PC-3 (cell line): ENCODE measurements at regions not wholly inside any gene's neighbourhood (a gene's known extent, or its start where the extent isn't known, plus 50 kb on each side); places are given as distances from the start of the nearest gene placed in this dataset.

ENCODE experiments used
- EZH2phosphoT487 ChIP-seq: fragments of 300-600 bp; sonication (generic); IDR thresholded peaks from 2 replicates; pipeline ENCODE4 v1.6.1; 2018; ENCODE audit warnings: mild to moderate bottlenecking, antibody characterized with exemption, low read length, borderline replicate concordance
- TF ChIP-seq, protein P1 (sequence below): fragments of 300-600 bp; sonication (generic); conservative IDR thresholded peaks from 2 replicates; pipeline ENCODE4 v1.5.1; 2017; ENCODE audit warnings: antibody characterized with exemption, low read depth, mild to moderate bottlenecking, low read length

DNA sequence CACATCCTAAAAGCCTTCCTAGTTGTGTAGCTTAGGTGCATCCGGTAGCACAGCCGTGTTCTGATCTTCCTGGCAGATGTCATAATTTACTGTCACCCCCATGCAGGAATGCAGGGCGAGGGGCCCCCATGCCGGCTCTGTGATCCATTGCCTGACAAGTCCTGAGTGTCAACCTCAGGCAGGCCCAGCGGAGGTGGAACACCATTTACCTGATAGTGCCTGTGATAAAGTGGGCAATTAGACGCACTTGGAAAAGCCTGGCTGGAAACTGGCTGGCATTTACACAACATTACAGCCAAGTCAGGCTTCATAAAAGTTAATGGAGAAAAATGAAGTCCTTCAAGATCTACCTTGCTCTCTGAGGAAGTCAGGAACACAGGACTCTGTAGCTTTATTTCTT, 521.4 kb upstream of the JAG1 start:
- TF ChIP-seq EZH2phosphoT487 = no peak
- TF ChIP-seq, protein P1, sequence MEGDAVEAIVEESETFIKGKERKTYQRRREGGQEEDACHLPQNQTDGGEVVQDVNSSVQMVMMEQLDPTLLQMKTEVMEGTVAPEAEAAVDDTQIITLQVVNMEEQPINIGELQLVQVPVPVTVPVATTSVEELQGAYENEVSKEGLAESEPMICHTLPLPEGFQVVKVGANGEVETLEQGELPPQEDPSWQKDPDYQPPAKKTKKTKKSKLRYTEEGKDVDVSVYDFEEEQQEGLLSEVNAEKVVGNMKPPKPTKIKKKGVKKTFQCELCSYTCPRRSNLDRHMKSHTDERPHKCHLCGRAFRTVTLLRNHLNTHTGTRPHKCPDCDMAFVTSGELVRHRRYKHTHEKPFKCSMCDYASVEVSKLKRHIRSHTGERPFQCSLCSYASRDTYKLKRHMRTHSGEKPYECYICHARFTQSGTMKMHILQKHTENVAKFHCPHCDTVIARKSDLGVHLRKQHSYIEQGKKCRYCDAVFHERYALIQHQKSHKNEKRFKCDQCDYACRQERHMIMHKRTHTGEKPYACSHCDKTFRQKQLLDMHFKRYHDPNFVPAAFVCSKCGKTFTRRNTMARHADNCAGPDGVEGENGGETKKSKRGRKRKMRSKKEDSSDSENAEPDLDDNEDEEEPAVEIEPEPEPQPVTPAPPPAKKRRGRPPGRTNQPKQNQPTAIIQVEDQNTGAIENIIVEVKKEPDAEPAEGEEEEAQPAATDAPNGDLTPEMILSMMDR = no peak
